Pancreas (tissue), 10 donors: ENCODE measurements at regions not wholly inside any gene's neighbourhood (a gene's known extent, or its start where the extent isn't known, plus 50 kb on each side); places are given as distances from the start of the nearest gene placed in this dataset.

ENCODE experiments used
- ATAC-seq, 4 donors: fragments of 200-7000 bp; cut with Tn5 transposase; one replicate each; pipeline versions ENCODE4 v1.8.0 to v1.9.1; 2020; ENCODE audit warnings: mild to moderate bottlenecking in 4 of 4, moderate library complexity in 4 of 4
- DNase-seq, 6 donors: peaks; one replicate each; pipeline ENCODE4 v3.0.0-alpha.2; 2020
- FAIRE-seq: peaks from 2 replicates; lab custom pipeline; 2012; peaks lifted over from hg19 to GRCh38; lab: Jason Lieb, UNC
- H3K27ac ChIP-seq, 4 donors: fragments of 200-600 bp; sonication (generic); 1 replicate in 3 of 4; 2 replicates in 1 of 4; pipeline versions ENCODE4 v1.5.0 to v1.8.0; 2020
- H3K27me3 ChIP-seq, 4 donors: fragments of 200-600 bp; one replicate each; pipeline ENCODE4 v1.8.0; 2021
- H3K36me3 ChIP-seq, 3 donors: fragments of 200-600 bp; sonication (generic) in 1 of 3; one replicate each; pipeline versions ENCODE4 v1.5.0 to v1.8.0; 2020 to 2021
- H3K4me1 ChIP-seq, 3 donors: fragments of 200-600 bp; one replicate each; pipeline ENCODE4 v1.8.0; 2021
- H3K4me3 ChIP-seq, 4 donors: fragments of 200-600 bp; sonication (generic) in 2 of 4; one replicate each; pipeline versions ENCODE4 v1.5.0 to v1.8.0; 2020 to 2021
- H3K9me3 ChIP-seq, 4 donors: fragments of 200-600 bp; one replicate each; pipeline ENCODE4 v1.8.0; 2021
- CTCF ChIP-seq, 4 donors: fragments of 200-600 bp; sonication (generic) in 3 of 4; IDR thresholded peaks; one replicate each; pipeline versions ENCODE4 v1.5.0 to v1.8.0; 2021; ENCODE audit warnings: antibody characterized with exemption in 4 of 4
- WGBS, 2 donors: extraction: QIAGEN DNeasy Blood & Tissue Kit; methylation state at CpG; one replicate each; pipeline ENCODE4 v1.1.7; 2013; 5-methylcytosine and 5-hydroxymethylcytosine counted together
- intact Hi-C, 3 donors: fragments of 100-400 bp; cut with DNase I; formaldehyde crosslinking; loops; one replicate each; pipeline versions ENCODE4 v1.11.1 to v1.14.2; 2022
- donor health status: healthy with polysubstance abuse.
- donor health status: DM: no; HTN: no; CAD: no; lungs with moderate emphysema.
- donor health status: DM: no; HTN: no; CAD: no.
- donor health status: control.
- donor health status: control.
- donor health status: Bipolar disorder and iron deficiency.
- donor health status: DM: yes; HTN: yes; CAD: no.
- donor health status: DM: no; HTN: no; CAD: no.
- donor health status: DM: no; HTN: no; CAD: no.
- donor health status: DM: yes; HTN: yes; CAD: no.

- FAIRE-seq (no peak), DNase-seq (no peak), ATAC-seq (no peak)
- H3K9me3 ChIP-seq: no peaks in the 10 kb centered on the region
- intact Hi-C loops: no loop called here
- no peaks in the 10 kb centered on the region for H3K36me3 ChIP-seq
- no peaks in the 10 kb centered on the region for H3K4me1 ChIP-seq
- no peak overlapping the region for H3K27ac ChIP-seq
- H3K4me3 ChIP-seq: no peak overlapping the region
- no peak for TF ChIP-seq CTCF (IDR thresholded peaks at IDR 0.05)
- no peaks in the 10 kb centered on the region for H3K27me3 ChIP-seq
Measured at GRCh38 chr13:111960152-111960772, 106.7 kb upstream of the SOX1 start.

GRCh38 chr13:111961236-111961635, 105.7 kb upstream of the SOX1 start:
- intact Hi-C loops: no loop called here
- TF ChIP-seq CTCF (IDR thresholded peaks at IDR 0.05): no peak
- no peak overlapping the region for H3K4me3 ChIP-seq
- H3K9me3 ChIP-seq: no peaks in the 10 kb centered on the region
- H3K27ac ChIP-seq: no peak overlapping the region
- H3K27me3 ChIP-seq: no peaks in the 10 kb centered on the region
- DNase-seq (no peak), FAIRE-seq (no peak), ATAC-seq (no peak)
- no peaks in the 10 kb centered on the region for H3K36me3 ChIP-seq
- no peaks in the 10 kb centered on the region for H3K4me1 ChIP-seq
- WGBS, 2 donors: 69 to 76% methylated on average over 10 of the region's 10 CpGs

- H3K36me3 ChIP-seq: no peaks in the 10 kb centered on the region
- H3K27me3 ChIP-seq: no peaks in the 10 kb centered on the region
- H3K27ac ChIP-seq: no peak overlapping the region
- H3K4me3 ChIP-seq: no peak overlapping the region
- no peak for FAIRE-seq
- TF ChIP-seq CTCF (IDR thresholded peaks at IDR 0.05): no peak
- intact Hi-C loops: no loop called here
- WGBS, 2 donors: 69 to 77% methylated on average over 11 of the region's 11 CpGs
- ATAC-seq: no peak
- H3K4me1 ChIP-seq: no peaks in the 10 kb centered on the region
- no peaks in the 10 kb centered on the region for H3K9me3 ChIP-seq
- no peak for DNase-seq
Measured at GRCh38 chr13:111961651-111962192, 105.2 kb upstream of the SOX1 start.

- H3K27me3 ChIP-seq: no peaks in the 10 kb centered on the region
- DNase-seq: no peak
- H3K4me3 ChIP-seq: no peak overlapping the region
- no peak for TF ChIP-seq CTCF (IDR thresholded peaks at IDR 0.05)
- no peak overlapping the region for H3K27ac ChIP-seq
- H3K36me3 ChIP-seq: no peaks in the 10 kb centered on the region
- FAIRE-seq: no peak
- no peak for ATAC-seq
- H3K9me3 ChIP-seq: no peaks in the 10 kb centered on the region
- intact Hi-C loops: no loop called here
- H3K4me1 ChIP-seq: no peaks in the 10 kb centered on the region
- WGBS, 2 donors: 74 to 84% methylated on average over 17 of the region's 17 CpGs
Measured at GRCh38 chr13:111962431-111962891, 104.5 kb upstream of the SOX1 start.

- H3K4me1 ChIP-seq: no peaks in the 10 kb centered on the region
- no peak for TF ChIP-seq CTCF (IDR thresholded peaks at IDR 0.05)
- FAIRE-seq: no peak
- no peak overlapping the region for H3K27ac ChIP-seq
- 69 to 87% methylated on average over 13 of the region's 13 CpGs for WGBS, 2 donors
- DNase-seq: no peak
- H3K9me3 ChIP-seq: no peaks in the 10 kb centered on the region
- H3K4me3 ChIP-seq: no peak overlapping the region
- ATAC-seq: no peak
- no peaks in the 10 kb centered on the region for H3K36me3 ChIP-seq
- intact Hi-C loops: no loop called here
- no peaks in the 10 kb centered on the region for H3K27me3 ChIP-seq
Measured at GRCh38 chr13:111963031-111963430, 103.9 kb upstream of the SOX1 start.
